ENCODE measurements at regions not wholly inside any gene's neighbourhood (a gene's known extent, or its start where the extent isn't known, plus 50 kb on each side); places are given as distances from the start of the nearest gene placed in this dataset.

DNA sequence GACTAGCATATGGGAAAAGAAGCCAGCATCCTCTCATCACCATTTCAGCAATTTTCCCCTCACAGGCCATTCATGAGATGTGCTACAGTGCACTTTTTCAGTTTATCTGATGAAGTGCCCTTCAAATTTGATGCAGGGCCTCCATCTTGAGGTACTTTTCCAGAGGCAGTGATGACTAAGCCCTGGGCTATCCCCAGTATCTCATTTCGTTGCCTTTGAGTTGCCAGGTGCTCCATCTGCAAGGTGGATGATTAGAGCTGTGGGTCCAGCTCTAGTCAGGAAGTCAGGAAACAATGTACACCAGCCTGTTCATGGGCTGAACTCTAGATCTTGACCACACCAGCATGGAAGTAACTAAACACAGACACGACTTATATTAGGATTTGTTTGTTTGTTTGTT is 425.2 kb downstream of the METTL4 start:
- TF ChIP-seq, protein P1, sequence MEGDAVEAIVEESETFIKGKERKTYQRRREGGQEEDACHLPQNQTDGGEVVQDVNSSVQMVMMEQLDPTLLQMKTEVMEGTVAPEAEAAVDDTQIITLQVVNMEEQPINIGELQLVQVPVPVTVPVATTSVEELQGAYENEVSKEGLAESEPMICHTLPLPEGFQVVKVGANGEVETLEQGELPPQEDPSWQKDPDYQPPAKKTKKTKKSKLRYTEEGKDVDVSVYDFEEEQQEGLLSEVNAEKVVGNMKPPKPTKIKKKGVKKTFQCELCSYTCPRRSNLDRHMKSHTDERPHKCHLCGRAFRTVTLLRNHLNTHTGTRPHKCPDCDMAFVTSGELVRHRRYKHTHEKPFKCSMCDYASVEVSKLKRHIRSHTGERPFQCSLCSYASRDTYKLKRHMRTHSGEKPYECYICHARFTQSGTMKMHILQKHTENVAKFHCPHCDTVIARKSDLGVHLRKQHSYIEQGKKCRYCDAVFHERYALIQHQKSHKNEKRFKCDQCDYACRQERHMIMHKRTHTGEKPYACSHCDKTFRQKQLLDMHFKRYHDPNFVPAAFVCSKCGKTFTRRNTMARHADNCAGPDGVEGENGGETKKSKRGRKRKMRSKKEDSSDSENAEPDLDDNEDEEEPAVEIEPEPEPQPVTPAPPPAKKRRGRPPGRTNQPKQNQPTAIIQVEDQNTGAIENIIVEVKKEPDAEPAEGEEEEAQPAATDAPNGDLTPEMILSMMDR (IDR thresholded peaks at IDR 0.05; ENCODE audit: low read depth, low read length), result no peak
- no peak for TF ChIP-seq EZH2phosphoT487 (IDR thresholded peaks at IDR 0.05; ENCODE audit: low read depth)

Measured in OCI-LY3 (cell line).